GM19452 (cell line): ENCODE measurements at regions not wholly inside any gene's neighbourhood (a gene's known extent, or its start where the extent isn't known, plus 50 kb on each side); places are given as distances from the start of the nearest gene placed in this dataset.
"Not testable (repeated sequence)": the region's sequence is repeated elsewhere in the genome, so short reads cannot be mapped to it uniquely, and the experiment has no call there.

Experiments used
- ATAC-seq: cut with Tn5 transposase; IDR thresholded peaks from one replicate; pipeline ENCODE4 v1.9.1; 2021; ENCODE audit not compliant: unreplicated experiment

GRCh38 chr2:107545066-107545465 is 281.6 kb upstream of the RGPD4 start:
- no peak for ATAC-seq

GRCh38 chr2:107545851-107546250 is 280.8 kb upstream of the RGPD4 start:
- ATAC-seq: no peak

- ATAC-seq: no peak
These were observed 278.5 kb upstream of the RGPD4 start for GRCh38 chr2:107548216-107548615.

GRCh38 chr2:107553046-107553445 is 273.6 kb upstream of the RGPD4 start:
- no peak for ATAC-seq

GRCh38 chr2:107553539-107553938 is 273.2 kb upstream of the RGPD4 start:
- no peak for ATAC-seq

GRCh38 chr2:107556038-107556627 is 270.6 kb upstream of the RGPD4 start:
- no peak for ATAC-seq

- ATAC-seq: no peak
These were observed 268.4 kb upstream of the RGPD4 start for GRCh38 chr2:107558295-107558694.

- ATAC-seq: no peak
These were observed 257.2 kb upstream of the RGPD4 start for GRCh38 chr2:107569496-107569895.

- no peak for ATAC-seq
These were observed 255.8 kb upstream of the RGPD4 start for GRCh38 chr2:107570876-107571275.

- not testable (repeated sequence) for ATAC-seq
These were observed 253.8 kb upstream of the RGPD4 start for GRCh38 chr2:107572890-107573289.

- no peak for ATAC-seq
These were observed 249.7 kb upstream of the RGPD4 start for GRCh38 chr2:107576991-107577390.

GRCh38 chr2:107582487-107582886 is 244.2 kb upstream of the RGPD4 start:
- no peak for ATAC-seq

GRCh38 chr2:107584577-107584976 is 242.1 kb upstream of the RGPD4 start:
- ATAC-seq: no peak

- no peak for ATAC-seq
These were observed 240.8 kb upstream of the RGPD4 start for GRCh38 chr2:107585851-107586250.

- no peak for ATAC-seq
These were observed 238.5 kb upstream of the RGPD4 start for GRCh38 chr2:107588181-107588580.

GRCh38 chr2:107589079-107589491 is 237.6 kb upstream of the RGPD4 start:
- ATAC-seq: no peak

- no peak for ATAC-seq
These were observed 235.0 kb upstream of the RGPD4 start for GRCh38 chr2:107591561-107592279.

GRCh38 chr2:107592280-107592624 is 234.4 kb upstream of the RGPD4 start:
- no peak for ATAC-seq

- ATAC-seq: no peak
These were observed 231.4 kb upstream of the RGPD4 start for GRCh38 chr2:107595285-107595684.

GRCh38 chr2:107595749-107596148 is 230.9 kb upstream of the RGPD4 start:
- ATAC-seq: no peak

- no peak for ATAC-seq
These were observed 229.2 kb upstream of the RGPD4 start for GRCh38 chr2:107597507-107597906.

- no peak for ATAC-seq
These were observed 223.9 kb upstream of the RGPD4 start for GRCh38 chr2:107602801-107603200.

GRCh38 chr2:107607054-107607453 is 219.6 kb upstream of the RGPD4 start:
- ATAC-seq: no peak
